22Rv1 (cell line): ENCODE measurements at regions not wholly inside any gene's neighbourhood (a gene's known extent, or its start where the extent isn't known, plus 50 kb on each side); places are given as distances from the start of the nearest gene placed in this dataset.

Experiments used
- CTCF ChIP-seq: fragments of 450-650 bp; IDR thresholded peaks from 2 replicates; pipeline ENCODE4 v1.5.1; 2017; ENCODE audit warnings: mild to moderate bottlenecking
- ZFX ChIP-seq: fragments of 450-650 bp; IDR thresholded peaks from 2 replicates; pipeline ENCODE4 v1.6.1; 2017; ENCODE audit warnings: antibody characterized with exemption, borderline replicate concordance

GRCh38 chr6:96276305-96276704, 245.3 kb upstream of the UFL1 start:
- TF ChIP-seq CTCF (no peak), ZFX (no peak)
